Stimulated activated CD8-positive, alpha-beta memory T cell treated with anti-CD3 and anti-CD28 coated beads, Interleukin-12 subunit alpha, Interleukin-12 subunit beta, amount 100 ng/mL, for 4 hours (primary cell): ENCODE measurements at regions not wholly inside any gene's neighbourhood (a gene's known extent, or its start where the extent isn't known, plus 50 kb on each side); places are given as distances from the start of the nearest gene placed in this dataset.

Experiments used
- DNase-seq: peaks from one replicate; pipeline ENCODE4 v3.0.0-alpha.2; 2020; ENCODE audit warnings: low read depth

DNA sequence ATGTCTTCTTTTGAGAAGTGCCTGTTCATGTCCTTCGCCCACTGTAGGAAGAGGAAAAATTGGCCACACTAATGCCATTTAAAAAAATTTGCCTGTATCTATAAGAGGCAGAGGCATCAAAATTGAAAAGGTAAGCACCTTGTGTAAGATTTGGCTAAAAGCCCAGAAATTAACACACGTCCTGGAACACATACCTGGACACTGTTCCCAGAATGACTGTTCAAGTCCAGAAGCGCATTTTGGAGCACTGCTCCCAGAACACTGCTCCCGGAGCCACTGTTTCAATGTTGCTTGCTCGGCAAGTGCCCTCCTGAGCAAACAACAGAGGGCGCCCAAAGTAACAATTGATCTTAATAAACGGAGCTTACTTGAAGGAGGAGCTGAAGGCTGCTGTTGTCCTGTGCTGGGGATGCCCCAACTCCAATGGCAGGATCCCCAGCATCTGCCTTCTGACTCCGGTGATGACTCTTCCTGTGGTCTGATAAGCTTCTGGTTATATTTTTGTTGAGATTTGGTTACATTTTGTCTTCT lies 1958.6 kb downstream of the C4orf33 start:
- DNase-seq = no peak

DNA sequence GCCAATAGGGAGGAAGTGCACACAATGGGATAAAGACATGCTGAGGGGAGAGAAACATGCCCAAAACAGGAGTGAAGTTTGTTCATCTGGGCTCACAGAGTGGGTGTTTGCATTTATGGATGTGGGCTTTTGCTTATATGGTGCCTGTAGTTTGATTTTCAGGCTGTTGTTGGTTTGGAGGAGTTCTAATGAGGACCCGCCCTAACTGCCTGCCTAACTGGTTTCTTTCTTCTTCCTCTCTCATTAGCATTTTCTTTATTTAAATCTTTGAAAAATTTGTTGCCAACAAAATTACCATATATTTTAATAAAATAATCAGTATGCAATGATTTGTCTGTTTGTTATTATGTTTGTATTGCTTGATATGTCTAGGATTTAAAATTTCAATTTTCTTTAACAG lies 1965.8 kb downstream of the C4orf33 start:
- no peak for DNase-seq

DNA sequence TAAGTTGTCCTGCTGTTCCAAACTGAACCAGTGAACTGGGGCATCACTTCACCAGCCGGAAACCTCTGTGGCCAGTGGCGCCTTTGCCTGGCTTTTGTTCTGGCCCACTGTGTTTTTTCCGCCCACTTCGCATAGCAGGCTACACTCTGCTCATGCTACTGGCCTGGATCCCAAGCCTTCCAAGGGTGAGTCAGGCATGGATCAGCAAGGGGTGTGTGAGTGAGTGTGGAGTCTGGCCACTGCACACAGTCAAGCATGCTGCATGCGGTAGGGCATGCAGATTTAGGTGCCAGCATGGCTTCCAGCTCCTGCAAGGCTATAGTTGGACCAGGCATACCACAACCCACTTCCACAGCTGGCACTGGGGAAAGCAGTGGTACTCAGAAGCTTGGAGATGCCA lies 1967.9 kb downstream of the C4orf33 start:
- DNase-seq = no peak

DNA sequence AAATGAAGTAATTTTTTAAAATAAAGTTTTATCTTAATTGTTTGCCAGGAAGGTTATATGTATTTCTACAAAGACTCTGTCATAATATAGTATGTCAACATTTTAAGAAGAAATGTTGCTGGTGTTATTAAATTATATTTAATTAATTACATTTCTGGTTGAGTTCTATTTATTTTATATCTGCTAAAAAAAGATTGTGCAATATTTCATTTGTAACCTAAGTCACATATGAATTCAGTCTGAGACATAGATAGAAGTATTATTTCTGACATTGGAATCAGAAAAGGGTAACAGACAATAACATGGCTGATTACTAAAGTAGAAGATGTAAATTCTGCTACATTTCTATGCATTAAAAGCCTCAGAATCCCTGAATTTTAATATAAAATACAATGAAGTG lies 1985.1 kb downstream of the C4orf33 start:
- DNase-seq = no peak

DNA sequence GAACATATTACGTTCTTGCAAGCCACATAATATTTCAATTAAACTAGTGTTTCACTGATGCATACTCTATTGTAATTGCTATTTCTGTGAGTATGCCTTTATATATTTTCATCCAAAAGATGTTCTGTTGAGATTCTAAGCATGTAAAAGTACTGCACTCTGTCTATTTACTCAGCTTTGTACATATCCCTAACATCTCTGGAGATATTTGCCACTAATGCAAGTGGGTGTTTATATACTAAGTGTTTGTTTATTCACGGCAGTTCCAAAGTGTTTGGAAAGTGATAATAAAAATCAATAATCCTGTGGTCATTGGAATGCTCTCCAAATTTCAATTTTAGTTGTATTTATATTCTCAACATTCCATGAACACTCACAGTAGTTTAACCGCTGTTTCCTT lies 1989.0 kb downstream of the C4orf33 start:
- no peak for DNase-seq

DNA sequence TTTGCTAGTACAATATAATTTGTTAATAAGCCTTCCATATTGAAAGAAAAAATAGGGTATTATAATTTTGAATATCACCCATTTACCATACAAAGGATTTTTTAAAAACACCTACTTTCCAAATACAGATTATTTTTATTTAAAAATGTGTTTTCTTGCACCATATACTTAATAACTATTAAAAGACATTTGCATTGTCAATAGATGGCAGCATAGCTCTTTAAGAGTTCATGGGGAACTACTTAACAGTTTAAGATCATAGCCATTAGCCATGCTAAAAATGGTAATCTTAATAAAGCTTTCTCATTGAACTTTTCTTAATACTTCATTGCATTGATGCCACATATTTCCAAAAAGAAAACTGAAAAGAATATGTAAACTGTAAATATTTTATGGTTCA lies 1995.9 kb downstream of the C4orf33 start:
- no peak for DNase-seq

DNA sequence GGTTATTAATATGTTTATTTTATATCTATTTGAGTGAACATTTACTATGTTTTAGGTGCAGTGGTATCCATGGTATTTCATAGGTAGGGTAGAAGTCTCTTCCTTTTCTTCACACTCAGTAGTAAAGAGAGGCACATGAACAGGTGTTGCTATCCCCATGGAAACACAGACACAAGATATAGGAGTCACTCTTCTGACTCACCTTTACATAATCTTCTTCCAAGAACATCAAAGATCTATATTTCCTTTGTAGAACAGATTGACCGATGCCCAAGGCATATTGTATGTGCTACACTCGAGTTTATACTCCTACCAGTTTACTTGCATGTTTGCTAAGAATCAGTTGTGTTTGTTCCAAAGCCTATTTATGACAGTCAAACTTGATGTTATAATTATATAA lies 1997.4 kb downstream of the C4orf33 start:
- DNase-seq = no peak

DNA sequence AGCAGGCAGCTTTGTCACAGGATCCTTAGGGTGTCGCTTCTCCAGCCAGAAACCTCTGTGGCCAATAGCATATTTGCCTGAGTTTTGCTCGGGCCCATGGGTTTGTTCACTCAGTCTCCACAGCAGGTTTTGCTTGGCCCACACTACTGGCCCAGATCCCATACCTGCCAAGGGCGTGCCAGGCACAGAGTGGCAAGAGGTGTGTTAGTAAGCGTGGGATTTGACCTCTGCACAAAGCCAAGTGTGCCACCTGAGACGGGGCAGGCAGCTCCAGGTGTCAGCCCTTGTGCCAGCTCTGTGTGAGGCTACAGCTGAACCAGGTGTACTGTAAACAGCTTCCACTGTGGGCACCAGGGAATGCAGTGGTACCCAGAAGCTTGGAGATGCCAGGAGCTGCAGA lies 2003.0 kb downstream of the C4orf33 start:
- no peak for DNase-seq

DNA sequence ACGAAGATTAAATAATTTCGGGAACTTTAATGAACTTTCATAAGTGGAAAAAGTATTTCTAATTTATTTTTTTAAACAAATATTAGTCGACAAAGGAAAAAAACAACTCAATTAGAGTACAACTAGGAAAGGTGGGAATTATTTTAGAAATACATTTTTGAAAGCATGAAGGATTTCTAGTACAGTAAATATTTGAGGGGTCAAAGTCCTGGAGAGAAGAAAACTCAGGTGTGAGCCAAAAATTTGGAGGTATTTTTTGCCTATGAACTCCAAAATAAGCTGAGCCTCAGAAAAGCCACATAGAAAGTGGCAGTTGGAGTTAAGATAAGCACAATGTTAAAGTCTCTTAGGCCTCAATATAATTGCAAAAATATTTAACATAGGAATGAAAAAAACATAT lies 2017.3 kb downstream of the C4orf33 start:
- no peak for DNase-seq

DNA sequence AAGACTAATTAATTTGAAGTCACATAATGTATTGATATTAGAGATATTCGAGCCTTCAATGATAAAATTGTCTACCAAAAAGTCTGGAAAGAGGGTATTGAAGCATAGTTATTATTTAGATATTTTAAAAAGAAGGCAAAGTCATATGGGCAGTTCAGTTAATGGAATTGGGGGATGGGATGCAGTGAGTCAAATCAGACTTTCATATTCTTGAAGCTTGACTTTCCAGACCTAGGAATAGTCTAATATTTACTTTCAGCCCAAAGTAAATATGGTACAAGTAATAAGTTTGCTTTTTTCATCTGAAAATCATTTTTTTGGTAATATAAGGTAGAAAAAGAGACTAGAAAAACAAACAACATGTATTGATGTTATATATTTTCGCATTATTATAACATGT lies 2017.8 kb downstream of the C4orf33 start:
- no peak for DNase-seq

DNA sequence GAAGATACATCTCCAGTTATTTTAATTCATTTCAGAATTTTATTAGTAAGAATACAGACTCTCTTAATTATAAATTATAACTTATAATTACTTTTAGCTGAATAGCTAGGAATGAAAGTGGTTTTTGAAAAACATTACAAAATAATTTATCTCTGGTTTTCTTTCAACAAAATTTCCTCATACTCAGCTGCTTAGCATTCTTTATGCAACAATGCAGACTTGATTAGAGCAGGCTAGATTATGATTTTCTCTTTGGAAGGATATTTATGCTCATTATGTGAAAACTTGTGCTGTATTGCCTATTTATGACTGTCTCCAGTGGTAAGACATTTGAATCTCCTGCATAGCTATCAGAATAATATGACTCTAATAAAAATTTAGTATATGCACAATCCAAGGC lies 2023.7 kb downstream of the C4orf33 start:
- DNase-seq = no peak

DNA sequence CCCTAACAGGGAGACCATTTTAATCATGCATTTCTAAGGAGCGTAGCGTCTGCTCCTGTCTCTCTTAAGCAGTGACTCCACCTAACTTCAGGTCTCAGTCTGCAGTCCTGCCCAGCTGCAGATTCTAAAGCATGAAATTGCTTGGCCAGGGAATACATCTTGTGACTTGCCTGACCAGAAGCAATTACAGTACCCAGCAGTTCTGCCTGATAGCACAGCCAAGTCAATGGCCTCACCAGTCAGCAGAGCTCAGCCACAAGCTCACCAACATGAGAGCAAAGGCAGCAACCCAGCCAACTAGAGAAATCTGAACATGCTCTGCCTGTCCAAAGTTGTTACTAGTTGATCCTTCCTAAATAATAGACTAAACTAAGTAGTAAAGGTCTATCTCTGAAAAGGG lies 2011.9 kb upstream of the PCDH10 start:
- DNase-seq = no peak

DNA sequence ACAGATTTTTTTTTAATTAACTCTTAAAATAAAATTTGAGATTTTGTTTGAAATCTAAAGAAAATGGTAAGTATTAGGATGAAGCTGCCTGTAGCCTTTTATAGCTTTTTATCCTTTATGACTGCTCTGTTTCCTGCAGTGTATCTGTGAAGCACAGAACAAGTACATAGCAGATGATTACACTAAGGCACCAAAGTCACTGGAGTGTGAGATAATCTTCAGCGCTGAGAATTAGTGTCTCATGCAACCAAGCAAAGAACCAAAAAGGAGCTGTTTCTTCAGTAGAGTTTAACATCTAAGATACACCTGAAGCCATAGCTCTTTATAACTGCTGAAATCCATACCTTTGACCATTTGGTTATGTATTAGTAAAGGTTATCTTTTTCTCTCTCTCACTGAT lies 1989.8 kb upstream of the PCDH10 start:
- no peak for DNase-seq

DNA sequence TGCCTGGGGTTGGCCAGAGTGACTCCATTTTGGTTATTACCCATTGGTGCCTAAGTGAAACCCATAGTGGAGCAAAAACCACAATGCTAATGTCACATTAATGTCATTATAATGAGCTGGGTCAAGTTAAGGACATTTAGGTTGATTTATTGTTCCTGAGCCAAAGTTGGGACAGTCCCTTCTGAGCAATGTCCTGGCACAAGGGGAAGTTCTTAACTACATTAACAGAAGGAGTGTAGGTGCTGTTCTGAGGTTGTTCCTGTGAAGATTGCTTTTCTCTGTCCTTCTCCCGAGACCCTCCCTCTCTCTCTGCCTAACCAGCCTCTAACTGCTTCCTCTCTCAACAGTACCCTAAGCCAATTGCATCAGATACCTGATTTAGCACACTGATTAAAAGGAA lies 1956.8 kb upstream of the PCDH10 start:
- no peak for DNase-seq

DNA sequence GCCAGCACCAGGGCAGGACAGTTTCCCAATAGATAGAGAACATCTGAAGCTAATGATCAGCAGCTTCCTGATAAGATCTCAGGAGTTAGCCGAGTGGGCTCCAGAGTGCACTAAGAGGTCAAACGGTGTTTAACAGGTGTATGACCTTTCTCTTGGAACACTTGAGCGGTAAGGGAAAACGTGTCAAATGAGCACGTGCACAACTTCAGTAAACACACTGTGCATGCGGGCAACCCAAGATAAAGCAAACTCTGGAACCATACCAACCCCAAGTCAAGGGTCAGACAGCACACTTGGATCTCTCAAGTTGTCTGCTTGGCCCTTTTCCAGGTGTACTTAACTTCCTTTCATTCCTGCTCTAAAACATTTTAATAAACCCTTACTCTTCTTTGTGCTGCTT lies 1941.5 kb upstream of the PCDH10 start:
- DNase-seq = no peak

DNA sequence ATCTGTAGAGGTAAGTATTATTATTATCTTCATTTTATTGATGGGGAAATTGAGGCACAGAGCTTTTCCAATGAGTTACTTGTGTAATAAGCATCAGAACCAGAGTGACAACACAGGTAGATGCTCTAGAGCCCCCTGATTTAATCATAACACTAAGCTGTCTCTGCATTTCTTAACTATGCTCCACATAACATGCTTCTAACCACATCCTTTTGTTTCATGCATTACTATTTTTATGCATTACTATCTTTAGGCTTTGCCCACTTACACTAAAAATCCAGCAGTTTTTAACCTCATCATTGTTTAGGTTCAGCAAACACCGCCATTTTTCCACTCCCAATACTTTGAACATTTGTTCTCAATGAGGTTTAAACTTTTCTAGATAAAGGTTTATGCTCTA lies 1900.8 kb upstream of the PCDH10 start:
- no peak for DNase-seq

DNA sequence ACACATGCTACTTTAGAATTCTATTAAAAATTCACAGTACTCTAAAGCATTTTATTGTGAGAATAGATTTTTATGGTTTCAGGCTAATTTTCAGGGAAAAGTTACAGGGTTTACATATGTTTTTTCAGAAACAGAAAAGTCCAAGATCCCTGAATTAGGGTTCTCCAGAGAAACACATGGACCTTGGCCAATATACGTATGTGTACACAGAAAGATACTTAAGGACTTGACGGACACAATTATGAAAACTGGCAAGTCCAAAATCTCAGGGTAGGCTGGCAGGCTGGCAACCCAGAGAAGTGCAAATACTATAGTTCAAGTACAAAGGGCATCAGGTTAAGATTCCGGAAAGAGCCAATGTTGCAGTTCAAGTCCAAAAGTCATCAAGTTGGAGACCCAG lies 1897.8 kb upstream of the PCDH10 start:
- no peak for DNase-seq

DNA sequence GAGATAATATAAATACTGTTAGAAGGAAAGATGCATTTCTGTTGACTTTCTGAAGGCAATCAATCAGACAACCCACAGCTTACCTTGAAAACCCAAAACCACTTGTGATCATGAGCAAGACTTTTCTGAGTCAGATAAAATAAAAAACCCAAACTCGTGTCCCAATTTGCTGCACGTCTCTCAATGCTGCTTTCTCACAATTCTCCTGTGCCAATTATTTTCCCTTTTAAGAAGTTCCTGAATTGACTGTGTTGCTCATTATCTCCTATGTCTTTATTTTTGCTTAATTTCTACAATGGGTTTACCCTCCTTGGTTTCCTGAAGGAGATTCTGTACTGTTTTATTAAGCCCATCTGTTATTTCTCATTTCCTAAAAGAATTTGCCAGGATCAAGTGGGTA lies 1891.9 kb upstream of the PCDH10 start:
- DNase-seq = no peak

DNA sequence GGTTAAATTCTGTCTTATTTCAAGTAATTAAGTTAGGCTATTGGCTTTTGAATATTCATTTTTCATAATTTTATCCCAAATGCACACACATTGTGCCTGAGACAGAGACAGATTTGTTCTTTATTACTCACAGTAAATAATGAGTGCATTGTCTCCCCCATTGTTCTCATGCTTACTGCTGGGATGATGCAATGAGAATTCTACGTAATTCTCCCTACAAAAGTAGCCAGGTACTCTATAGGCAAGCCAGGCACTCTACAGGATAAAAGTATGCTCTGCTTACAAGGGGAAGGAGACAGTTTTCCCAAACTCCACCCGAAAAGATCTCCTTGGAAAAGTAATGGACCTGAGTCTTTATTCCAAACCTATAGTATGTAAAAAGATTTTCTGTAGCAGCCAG lies 1890.7 kb upstream of the PCDH10 start:
- no peak for DNase-seq

DNA sequence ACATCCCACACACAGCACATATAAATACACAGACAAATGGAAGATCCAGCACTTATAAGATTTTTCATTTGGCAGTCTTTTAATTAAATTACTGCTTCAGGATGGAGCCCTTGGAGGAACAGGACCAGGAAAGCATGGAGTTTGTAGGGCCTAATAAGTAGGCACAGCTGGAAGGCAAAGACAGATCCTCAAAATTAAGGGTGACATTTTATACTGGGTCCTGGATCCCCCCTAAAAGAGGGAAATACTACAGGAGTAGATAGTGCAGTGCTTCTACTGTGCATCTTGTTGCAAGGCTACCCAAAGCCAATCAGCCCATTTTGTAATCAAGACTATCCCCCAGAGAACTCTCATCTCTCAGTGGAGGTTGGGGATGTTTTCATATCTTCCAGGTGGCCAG lies 1860.7 kb upstream of the PCDH10 start:
- no peak for DNase-seq

DNA sequence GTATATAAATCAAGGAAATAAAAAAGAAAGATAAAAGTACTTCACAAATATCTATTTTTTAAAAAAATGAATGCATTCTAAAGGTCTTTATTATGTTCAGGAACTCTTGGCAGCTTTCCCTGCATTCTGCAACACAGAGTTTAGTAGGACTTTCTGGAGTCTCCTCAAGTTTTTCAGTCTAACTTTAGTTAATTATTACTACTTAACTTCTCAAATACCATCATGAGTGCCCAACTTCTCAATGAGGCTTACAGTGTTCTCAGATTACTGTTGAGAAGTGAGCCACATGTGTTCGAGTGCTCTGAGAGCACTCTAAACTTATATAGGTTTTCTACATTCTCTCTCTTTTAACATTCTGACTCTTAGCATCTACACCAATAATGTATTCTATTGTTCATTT lies 1852.9 kb upstream of the PCDH10 start:
- DNase-seq = no peak

DNA sequence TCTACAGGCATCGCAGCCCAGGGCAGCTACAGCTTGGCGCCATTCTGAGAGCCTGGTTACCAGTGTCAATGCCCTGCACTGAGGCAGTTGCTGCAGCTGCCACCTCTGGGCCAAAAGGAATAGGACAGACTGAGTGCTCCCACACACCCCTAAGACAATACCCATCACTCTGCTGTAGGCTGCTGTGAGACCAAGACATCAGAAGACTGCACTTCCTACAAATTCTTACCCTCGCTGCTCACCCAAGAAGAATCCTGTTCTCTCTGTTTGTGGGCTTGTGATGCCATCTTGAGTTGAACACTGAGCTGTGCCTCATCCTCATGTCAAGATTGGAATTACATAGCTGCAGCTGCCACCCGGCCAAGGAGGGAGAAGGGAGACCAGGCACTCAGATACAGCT lies 1847.0 kb upstream of the PCDH10 start:
- DNase-seq = no peak

DNA sequence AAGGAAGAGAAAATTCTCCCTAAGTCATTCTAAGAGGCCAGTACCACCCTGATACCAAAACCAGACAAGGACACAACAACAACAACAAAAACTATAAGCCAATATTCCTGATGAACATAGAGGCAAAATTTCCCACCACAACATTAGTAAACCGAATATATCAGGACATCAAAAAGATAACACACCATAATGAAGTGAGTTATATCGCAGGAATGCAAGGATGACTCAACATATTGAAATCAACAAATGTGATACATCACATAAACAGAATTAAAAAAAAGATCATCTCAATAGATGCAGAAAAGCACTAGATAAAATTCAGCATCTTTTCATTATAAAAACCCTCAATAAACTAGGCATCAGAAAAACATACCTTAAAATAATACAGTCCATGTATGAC lies 1844.4 kb upstream of the PCDH10 start:
- DNase-seq = no peak

DNA sequence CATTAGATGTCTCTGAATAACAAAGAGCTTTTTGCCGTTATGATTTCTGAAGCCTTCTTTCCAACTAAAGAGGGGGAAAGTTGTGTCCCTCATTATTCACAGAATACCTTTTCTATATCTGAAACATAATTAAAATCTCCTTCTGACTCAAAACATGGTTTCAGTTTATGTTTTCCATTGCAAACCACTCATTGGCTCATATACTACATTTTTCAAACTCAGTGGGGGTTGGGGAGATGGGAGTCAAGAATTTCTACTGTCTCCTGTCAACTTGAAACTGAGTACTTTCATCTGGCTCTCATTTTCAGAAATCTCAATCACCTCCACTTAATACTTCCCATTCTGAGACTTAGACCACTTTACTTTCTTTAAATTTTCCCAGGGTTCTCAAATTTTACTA lies 1839.5 kb upstream of the PCDH10 start:
- DNase-seq = no peak

DNA sequence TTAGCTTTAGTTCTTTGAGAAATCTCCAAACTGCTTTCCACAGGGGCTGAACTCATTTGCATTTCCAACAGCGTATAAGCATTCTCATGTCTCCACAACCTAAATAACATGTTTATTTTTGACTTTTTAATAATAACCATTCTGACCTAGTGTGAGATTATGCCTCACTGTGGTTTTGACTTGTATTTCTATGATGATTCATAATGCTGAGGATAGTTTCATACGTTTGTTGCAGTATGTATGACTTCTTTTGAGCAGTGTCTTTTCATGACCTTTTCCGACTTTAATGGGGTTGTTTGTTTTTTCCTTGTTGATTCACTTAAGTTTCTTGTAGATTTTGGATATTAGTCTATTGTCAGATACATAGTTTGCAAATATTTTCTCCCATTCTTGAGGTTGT lies 1833.0 kb upstream of the PCDH10 start:
- DNase-seq = no peak
